SK-N-SH treated with all-trans-retinoic acid at 6 μM for 48 hours (cell line): ENCODE measurements at regions not wholly inside any gene's neighbourhood (a gene's known extent, or its start where the extent isn't known, plus 50 kb on each side); places are given as distances from the start of the nearest gene placed in this dataset.

Source experiments
- ARNTL ChIP-seq: fragments of 450-650 bp; formaldehyde crosslinking; IDR thresholded peaks from 2 replicates; pipeline ENCODE4 v1.5.0; 2020; ENCODE audit warnings: low read depth, mild to moderate bottlenecking, moderate library complexity, borderline replicate concordance
- GLIS3 ChIP-seq: fragments of 250-450 bp; sonication (Bioruptor Pico); IDR thresholded peaks from 2 replicates; pipeline ENCODE4 v1.5.0; 2020; ENCODE audit warnings: mild to moderate bottlenecking, moderate library complexity
- TCF4 ChIP-seq: fragments of 250-450 bp; sonication (Bioruptor Pico); IDR thresholded peaks from 2 replicates; pipeline ENCODE4 v1.8.0; 2021; ENCODE audit warnings: mild to moderate bottlenecking, moderate library complexity, borderline replicate concordance
- ZFP3 ChIP-seq: fragments of 250-450 bp; sonication (Bioruptor Pico); IDR thresholded peaks from 2 replicates; pipeline ENCODE4 v1.5.0; 2020; ENCODE audit warnings: mild to moderate bottlenecking, moderate library complexity
- TF ChIP-seq, protein P1 (sequence below): fragments of 250-450 bp; sonication (Bioruptor Pico); IDR thresholded peaks from 2 replicates; pipeline ENCODE4 v1.8.0; 2020; ENCODE audit warnings: mild to moderate bottlenecking, moderate library complexity, borderline replicate concordance

DNA sequence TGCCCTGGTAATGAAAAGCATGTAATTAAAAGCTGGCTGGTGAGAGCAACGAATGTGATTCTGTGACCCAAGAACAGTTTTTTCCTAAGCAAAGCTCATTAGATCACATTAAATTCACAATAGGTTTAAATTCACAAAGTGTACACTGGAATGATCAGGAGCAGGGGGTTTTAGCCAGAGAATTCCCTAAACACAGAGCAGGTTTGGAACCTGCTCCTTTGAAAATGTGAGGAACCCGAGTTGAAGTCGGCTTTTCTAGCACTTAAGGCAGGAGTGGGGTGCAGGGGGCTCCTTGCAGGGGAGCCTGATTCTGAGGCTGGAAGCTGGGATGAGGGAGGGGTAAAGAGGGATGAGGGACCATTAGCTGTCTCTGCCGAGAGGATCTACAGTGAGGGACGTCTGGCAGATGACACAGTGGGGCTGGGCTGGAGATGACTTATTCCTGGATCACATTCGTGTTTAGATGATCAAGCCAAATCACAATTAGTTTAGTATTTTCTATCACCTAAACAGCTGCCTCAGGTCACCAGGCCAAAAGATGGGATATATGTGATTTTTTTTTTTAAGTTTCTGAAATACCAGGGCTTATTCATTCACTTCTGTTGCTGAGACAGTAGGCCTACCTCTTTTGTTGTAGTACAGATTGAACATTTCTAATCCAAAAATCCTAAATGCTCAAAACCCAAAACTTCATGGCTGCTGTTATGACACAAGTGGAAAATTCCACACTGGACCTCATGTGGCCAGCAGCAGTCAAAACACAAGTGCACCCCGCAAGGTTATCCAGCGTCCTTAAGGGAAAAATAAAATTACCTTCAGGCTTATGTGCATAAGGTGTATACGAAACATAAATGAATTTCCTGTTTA is 93.1 kb upstream of the HIVEP1 start:
- TF ChIP-seq ZFP3 (CRISPR knock-in tag) (no peak), ARNTL (CRISPR knock-in tag) (no peak), TCF4 (no peak), GLIS3 (CRISPR knock-in tag) (no peak)
- TF ChIP-seq, protein P1, sequence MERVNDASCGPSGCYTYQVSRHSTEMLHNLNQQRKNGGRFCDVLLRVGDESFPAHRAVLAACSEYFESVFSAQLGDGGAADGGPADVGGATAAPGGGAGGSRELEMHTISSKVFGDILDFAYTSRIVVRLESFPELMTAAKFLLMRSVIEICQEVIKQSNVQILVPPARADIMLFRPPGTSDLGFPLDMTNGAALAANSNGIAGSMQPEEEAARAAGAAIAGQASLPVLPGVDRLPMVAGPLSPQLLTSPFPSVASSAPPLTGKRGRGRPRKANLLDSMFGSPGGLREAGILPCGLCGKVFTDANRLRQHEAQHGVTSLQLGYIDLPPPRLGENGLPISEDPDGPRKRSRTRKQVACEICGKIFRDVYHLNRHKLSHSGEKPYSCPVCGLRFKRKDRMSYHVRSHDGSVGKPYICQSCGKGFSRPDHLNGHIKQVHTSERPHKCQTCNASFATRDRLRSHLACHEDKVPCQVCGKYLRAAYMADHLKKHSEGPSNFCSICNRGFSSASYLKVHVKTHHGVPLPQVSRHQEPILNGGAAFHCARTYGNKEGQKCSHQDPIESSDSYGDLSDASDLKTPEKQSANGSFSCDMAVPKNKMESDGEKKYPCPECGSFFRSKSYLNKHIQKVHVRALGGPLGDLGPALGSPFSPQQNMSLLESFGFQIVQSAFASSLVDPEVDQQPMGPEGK (CRISPR knock-in tag), result no peak
